Colon (tissue), 2 donors: ENCODE measurements at regions not wholly inside any gene's neighbourhood (a gene's known extent, or its start where the extent isn't known, plus 50 kb on each side); places are given as distances from the start of the nearest gene placed in this dataset.
"Not testable (repeated sequence)": the region's sequence is repeated elsewhere in the genome, so short reads cannot be mapped to it uniquely, and the experiment has no call there.

ENCODE experiments used
- FAIRE-seq: peaks from 2 replicates; lab custom pipeline; 2012; peaks lifted over from hg19 to GRCh38; lab: Jason Lieb, UNC
- donor health status: control.
- donor health status: control.

DNA sequence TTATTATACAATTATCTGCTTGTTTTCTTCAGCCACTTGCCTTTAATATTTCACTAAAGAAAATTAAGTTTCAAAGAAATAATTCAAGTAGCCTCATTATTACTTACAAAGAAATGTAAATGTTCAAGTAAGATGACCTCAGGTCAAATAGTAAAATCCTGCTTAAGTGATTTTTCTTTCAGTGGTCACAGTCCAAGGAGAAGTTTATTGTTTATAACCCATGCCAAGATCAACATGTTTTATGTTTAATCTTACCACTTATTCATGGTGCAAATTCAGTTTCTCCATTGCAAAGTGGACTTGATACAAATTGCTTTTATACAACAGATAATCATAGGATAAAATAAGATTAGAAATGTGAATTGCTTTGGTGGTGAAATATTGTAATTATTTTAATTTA, 370.2 kb upstream of the FLRT2 start:
- no peak for FAIRE-seq

- FAIRE-seq, result no peak
Measured at GRCh38 chr14:85165094-85165493, 364.9 kb upstream of the FLRT2 start.

DNA sequence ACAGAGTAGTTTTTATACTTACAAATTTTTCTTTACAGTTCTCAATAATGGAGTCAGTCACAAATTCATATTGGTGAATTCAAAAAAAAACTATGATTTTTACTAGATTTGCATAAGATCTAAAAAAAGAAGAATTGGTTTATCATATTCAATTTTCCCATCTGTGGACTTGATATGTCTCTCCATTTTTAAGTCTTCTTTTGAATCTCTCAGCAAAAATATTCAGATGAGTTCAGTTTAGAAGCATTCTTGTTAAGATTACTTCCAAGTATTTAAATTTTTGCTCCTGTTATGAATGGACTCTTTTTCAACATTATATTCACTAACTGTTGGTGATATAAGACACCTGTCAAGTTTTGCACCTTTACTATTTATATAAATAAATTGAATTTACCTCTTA, 360.6 kb upstream of the FLRT2 start:
- peak; percentile 24 for FAIRE-seq

GRCh38 chr14:85172290-85172689, 357.7 kb upstream of the FLRT2 start:
- FAIRE-seq, result no peak

DNA sequence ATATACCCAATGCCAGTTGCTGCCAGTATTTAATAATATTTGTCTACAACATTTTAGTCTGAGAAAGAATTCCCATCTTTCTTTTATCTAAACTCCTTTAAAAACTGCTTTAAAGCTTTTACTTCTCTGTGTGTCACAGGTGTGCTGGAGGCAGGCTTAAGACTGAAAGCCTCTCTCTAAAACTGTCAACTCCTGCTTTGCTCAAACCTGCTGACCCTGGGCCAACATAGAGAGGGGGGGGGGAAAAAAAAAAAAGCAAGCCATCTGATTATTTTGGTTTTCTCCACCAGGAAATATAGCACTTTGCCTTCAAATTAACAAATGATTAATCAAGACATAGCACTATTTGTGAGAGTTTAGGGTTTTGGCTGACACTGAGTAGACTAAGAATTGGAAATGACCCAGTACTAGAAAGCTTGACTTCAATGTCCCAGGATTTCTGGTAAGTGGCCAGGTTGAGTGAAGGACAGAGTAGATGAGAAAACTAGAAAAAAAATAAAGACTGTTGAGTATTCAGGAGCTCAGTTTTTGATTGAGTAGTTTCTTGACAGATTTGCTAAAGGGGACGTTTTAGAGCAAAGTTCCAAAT, 357.0 kb upstream of the FLRT2 start:
- FAIRE-seq, result no peak

- no peak for FAIRE-seq
Measured at GRCh38 chr14:85175556-85175955, 354.4 kb upstream of the FLRT2 start.

- FAIRE-seq, result no peak
Measured at GRCh38 chr14:85178864-85179263, 351.1 kb upstream of the FLRT2 start.

DNA sequence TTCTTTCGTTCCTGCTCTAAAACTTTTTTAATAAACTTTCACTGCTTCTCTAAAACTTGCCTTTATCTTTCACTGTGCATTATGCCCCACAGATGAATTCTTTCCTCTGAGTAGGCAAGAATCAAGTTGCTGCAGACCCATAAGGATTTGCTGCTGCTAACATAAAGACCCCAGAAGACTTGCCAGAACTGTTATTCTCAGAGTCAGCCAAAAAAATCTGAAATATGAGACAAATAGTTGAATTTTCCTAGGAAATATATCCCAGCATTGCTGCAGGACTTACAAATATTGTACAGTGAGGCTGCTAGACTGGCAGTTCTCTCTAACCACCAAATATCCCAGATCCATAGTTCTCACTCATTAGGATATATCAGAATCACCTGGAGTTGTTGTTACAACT, 349.1 kb upstream of the FLRT2 start:
- FAIRE-seq, result no peak

GRCh38 chr14:85182282-85182681, 347.7 kb upstream of the FLRT2 start:
- FAIRE-seq, result no peak

DNA sequence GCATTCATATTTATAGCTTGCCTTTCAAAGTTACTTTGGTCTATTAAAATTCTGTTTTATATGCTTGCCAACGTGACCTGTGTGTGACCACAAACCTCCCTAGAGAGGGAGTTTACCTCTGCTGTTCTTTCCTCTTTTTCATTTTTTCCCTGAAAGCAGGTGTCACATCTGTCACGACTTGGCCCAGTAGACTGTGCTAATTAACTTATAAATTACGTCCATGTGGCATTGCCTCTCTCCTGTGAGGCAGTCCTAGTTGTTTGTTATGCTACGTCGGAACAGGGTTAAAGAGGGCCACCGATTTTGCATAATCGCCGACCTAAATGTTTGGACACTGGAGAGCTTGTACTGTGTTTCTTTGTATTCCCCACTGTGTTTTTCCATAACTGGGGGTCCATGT, 343.9 kb upstream of the FLRT2 start:
- FAIRE-seq, result no peak

DNA sequence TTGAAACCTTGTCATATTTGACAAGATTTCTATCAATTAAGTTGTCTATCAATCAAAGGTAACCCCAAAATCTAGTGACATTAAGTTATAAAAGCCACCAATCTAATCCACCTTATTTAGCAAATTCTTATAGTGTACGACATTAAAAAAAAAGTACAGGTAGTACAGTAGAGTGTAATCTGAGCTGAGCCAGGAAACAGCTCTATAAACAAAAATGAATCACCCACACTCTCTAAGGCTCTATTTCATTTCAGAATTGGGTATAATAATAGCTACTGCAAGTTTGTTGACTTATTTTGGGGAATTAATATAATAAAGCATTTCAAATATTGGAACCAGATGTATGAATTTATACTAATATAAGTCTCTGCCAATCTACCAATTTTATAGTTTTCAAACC, 342.4 kb upstream of the FLRT2 start:
- FAIRE-seq, result no peak

DNA sequence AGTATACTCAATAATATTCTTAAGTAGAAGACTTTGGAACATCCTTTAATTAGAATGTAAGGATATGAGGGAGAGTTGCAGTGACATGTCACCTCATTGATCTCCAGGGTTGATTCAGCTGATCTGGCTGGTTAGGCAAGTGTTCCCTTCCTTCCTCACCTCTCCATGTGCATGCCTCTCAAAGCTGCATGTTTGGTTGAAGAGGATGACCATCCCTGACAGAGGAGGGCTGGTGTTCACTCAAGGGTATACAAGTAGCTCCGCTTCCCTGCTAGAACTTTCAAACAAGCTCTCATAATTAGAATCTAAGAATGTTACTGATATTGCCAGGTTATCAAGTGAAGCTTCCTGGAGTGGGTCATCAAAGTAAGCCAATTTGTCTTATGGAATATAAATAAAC, 341.1 kb upstream of the FLRT2 start:
- FAIRE-seq, result no peak

DNA sequence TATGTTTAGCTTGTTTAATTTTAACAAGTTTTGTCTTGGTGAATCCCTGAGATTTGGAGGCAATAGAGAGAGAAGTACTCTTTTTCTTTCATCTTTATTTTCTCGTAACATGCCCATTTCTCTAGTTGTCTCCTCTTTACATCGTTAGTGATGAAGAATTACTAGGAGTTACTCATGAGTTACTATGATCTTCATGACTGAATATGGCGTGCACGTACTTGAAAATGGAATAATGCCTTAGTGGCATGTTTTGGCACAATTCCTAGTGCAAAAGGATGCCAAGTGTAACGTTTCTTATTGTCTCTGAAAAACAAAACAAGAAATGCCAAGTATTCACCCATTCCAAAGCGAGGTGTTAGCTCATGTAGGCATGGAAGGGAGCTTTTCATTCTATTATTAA, 340.7 kb upstream of the FLRT2 start:
- not testable (repeated sequence) for FAIRE-seq

DNA sequence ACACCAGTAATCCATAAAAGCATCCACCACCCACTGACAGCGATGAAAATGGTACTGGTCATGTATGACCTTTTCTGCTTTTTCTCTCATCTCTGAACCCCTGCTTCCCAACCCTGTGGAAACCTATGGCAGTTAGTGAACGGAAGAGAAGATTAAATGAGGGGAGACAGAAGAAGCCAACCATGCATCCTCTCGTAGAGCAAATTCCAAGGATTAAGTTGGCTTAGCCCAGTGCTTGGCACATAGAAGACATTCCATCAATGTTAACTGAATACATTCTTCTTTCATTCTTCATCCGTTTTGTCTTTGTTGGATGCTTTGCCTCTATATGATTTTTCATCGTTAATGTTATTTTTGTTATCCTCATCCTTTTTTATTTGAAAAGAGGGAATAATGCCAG, 339.7 kb upstream of the FLRT2 start:
- FAIRE-seq, result no peak

DNA sequence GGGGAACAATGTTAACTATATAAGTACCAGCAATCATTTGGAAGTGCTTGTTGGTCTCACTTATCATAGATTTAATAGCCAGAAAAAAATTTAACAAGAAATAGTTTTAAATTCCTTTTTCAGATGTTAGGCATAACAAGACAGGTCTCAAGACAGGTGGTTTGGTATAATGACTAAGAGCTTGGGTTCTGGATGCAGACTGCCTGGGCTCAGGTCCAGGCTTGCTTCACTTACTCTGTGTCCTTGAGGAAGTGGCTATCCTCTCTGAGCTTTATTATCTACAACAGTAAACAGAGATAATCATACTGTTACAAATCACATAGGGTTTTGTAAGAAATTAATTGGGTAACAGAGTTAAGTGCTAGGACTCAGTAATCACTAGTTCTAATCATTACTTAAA, 338.0 kb upstream of the FLRT2 start:
- no peak for FAIRE-seq

DNA sequence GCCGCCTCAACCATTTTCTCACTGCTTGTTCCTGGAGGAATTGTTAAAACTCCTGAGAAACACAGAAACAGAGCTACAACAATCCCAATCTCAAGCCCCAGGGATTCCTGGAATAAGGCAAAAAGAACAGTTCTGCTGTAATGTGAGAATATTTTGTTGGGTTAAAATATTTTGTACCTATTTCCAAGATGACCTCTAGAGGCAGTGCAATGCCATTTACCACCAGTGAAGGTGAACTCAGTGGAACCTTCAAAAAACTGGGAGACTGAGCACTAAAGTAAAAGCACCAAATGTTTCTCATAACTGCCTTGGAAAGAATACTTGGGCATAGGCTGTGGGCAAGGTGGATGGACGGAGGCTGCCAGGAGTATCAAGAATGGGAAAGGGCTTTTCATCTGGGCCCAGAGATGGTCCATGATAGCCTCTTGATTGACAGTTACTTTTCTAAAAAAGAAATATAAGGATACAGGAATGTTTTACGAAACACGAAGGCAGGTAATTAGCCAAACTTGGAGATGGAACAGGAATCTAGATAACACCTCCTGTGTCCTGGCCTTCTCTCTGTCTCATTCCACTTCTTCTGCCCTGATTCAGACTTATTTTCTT, 334.0 kb upstream of the FLRT2 start:
- no peak for FAIRE-seq

GRCh38 chr14:85198001-85198400, 331.9 kb upstream of the FLRT2 start:
- FAIRE-seq, result no peak

DNA sequence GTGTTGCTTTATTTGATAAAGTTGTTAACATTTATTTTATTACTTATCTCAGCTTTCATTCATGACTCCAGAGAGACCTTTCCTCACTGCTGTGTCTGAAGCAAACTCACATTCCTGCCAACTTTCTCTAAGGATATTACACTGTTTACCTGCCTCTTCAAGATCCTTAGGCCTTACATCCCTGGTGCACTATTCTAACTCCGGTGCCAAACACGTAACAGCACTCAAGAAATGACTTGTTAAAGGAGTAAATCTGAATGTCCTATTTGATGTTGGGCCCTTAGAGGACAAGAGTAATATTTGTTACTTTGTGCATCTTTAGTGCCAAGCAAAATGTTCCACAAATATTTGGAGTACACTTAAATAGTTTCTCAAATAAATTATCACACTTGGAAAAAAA, 324.1 kb upstream of the FLRT2 start:
- FAIRE-seq, result no peak

DNA sequence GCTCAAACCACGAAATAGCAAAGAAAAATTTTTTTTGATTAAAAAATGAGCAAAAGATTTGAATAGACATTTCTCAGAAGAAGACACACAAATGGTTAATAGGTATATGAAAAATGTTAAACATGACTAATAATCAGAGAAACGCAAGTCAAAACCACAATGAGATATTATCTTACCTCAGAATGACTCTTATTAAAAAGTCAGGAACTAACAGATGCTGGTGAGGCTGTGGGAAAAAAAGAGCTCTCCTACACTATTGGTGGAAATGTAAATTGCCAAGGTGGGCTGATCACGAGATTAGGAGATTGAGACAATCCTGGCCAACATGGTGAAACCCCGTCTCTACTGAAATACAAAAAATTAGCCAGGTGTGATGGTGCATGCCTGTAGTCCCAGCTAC, 315.5 kb upstream of the FLRT2 start:
- no peak for FAIRE-seq

GRCh38 chr14:85217412-85217811, 312.5 kb upstream of the FLRT2 start:
- no peak for FAIRE-seq

GRCh38 chr14:85218982-85219381, 311.0 kb upstream of the FLRT2 start:
- no peak for FAIRE-seq

DNA sequence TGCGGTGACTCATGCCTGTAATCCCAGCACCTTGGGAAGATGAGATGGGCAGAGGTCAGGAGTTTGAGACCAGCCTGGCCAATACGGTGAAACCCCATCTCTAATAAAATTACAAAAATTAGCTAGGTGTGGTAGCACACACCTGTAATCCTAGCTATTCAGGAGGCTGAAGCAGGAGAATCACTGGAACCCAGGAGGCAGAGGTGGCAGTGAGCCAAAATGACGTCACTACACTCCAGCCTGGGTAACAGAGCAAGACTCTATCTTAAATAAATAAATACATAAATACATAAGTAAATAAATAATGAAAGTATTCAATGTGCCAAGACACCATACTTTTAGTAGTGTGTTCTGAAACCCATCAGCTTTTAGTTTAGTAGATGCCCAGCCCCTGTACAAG, 308.1 kb upstream of the FLRT2 start:
- no peak for FAIRE-seq

- FAIRE-seq, result no peak
Measured at GRCh38 chr14:85222341-85222740, 307.6 kb upstream of the FLRT2 start.

DNA sequence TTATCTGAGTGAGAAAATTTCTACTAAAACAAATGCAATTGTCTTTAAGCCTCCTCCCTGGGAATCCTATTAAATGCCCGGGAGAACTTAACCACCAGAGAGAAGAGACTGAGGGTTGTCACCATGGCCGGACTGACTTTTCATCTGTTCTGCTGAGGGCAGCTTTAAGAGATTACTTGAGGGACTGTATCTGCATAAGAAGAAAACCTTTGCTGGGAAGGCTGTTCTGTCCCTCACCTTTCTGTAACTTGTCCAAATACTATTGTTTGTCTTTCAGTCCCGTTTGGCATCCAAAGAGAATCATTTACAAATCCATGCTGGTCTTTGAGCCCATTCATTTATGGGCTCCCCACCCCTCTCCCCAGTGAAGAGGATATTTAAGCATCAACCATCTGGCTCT, 306.3 kb upstream of the FLRT2 start:
- no peak for FAIRE-seq

DNA sequence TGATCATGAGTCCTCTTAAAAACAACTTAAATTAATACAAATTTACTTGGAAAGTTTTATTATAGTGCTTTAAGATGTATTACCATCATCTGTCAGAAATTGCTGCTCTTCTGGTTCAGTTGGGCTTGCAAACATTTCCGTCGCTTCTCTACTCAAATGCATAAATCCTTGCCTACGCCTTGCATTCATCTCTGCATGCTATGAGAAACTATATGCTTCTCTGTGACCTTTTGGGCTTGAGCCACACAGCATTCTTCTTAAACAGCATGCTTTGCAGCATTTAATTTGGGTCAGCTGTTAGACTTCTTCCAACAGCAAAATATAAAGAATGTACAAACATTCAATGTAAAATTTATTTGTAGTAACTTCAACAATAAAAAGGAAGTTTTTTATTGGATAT, 305.7 kb upstream of the FLRT2 start:
- no peak for FAIRE-seq
